OCI-LY7 (cell line): ENCODE measurements at regions not wholly inside any gene's neighbourhood (a gene's known extent, or its start where the extent isn't known, plus 50 kb on each side); places are given as distances from the start of the nearest gene placed in this dataset.
A peak's percentile ranks its signal among the peaks of the same experiment; 100 is the strongest.
"Not testable (repeated sequence)": the region's sequence is repeated elsewhere in the genome, so short reads cannot be mapped to it uniquely, and the experiment has no call there.

ENCODE experiments used
- BruUV-seq: library from RNA; stranded (reverse); fragments of 400-500 nt; replicated peaks from 2 replicates; lab custom pipeline; 2021; lab: Mats Ljungman, UMichigan
- CTCF ChIA-PET: fragments of 300-600 bp; sonication (Branson Sonifier 250); formaldehyde crosslinking; loops from one replicate; lab custom pipeline; 2022; ENCODE audit warnings: antibody characterized with exemption; ENCODE audit not compliant: unreplicated experiment; lab: Charles Lee
- POLR2A ChIA-PET: fragments of 300-600 bp; sonication (Branson Sonifier 250); formaldehyde crosslinking; loops from one replicate; lab custom pipeline; 2022; ENCODE audit warnings: antibody characterized with exemption; lab: Charles Lee
- DNase-seq: peaks from one replicate; pipeline ENCODE4 v3.0.0-alpha.2; 2015; ENCODE audit warnings: low spot score
- H2AFZ ChIP-seq: fragments of 200-600 bp; sonication (generic), shearing (Covaris generic); 2 replicates; pipeline ENCODE4 v1.6.1; 2014; ENCODE audit warnings: mild to moderate bottlenecking, antibody characterized with exemption, low read length, moderate library complexity
- H3K27ac ChIP-seq: fragments of 200-600 bp; sonication (generic); 2 replicates; pipeline ENCODE4 v1.5.1; 2014; ENCODE audit warnings: mixed run types, low read depth, mild to moderate bottlenecking, moderate library complexity, low read length, inconsistent platforms; ENCODE audit not compliant: poor library complexity, severe bottlenecking
- H3K36me3 ChIP-seq: fragments of 200-600 bp; sonication (generic); 2 replicates; pipeline ENCODE4 v1.6.1; 2014; ENCODE audit warnings: mild to moderate bottlenecking, antibody characterized with exemption, low read length, moderate library complexity, mixed read lengths; ENCODE audit not compliant: insufficient read depth
- H3K4me1 ChIP-seq: fragments of 200-600 bp; sonication (generic); 2 replicates; pipeline ENCODE4 v1.5.1; 2014; ENCODE audit warnings: mild to moderate bottlenecking, low read length; ENCODE audit not compliant: insufficient read depth, poor library complexity, severe bottlenecking
- H3K4me2 ChIP-seq: fragments of 200-600 bp; sonication (generic); 2 replicates; pipeline ENCODE4 v1.6.1; 2014; ENCODE audit warnings: mild to moderate bottlenecking, low read length
- H3K4me3 ChIP-seq: fragments of 200-600 bp; sonication (generic); 2 replicates; pipeline ENCODE4 v1.5.1; 2014; ENCODE audit warnings: mild to moderate bottlenecking, low read depth, low read length; ENCODE audit not compliant: poor library complexity, severe bottlenecking
- H3K79me2 ChIP-seq: fragments of 200-600 bp; sonication (generic); 2 replicates; pipeline ENCODE4 v1.6.1; 2016; ENCODE audit warnings: low read depth, mild to moderate bottlenecking, low read length, moderate library complexity, mixed read lengths; ENCODE audit not compliant: insufficient read depth
- H3K9me2 ChIP-seq: fragments of 200-600 bp; sonication (generic); 2 replicates; pipeline ENCODE4 v1.6.1; 2016; ENCODE audit warnings: mild to moderate bottlenecking, low read length, mixed read lengths; ENCODE audit not compliant: insufficient read depth
- H3K9me3 ChIP-seq: fragments of 200-600 bp; sonication (generic); 2 replicates; pipeline ENCODE4 v1.6.1; 2014; ENCODE audit warnings: mild to moderate bottlenecking, mixed run types, low read length, mixed read lengths
- H4K20me1 ChIP-seq: fragments of 200-600 bp; sonication (generic); 2 replicates; pipeline ENCODE4 v1.6.1; 2014; ENCODE audit warnings: mild to moderate bottlenecking, antibody characterized with exemption, low read length, moderate library complexity, mixed read lengths; ENCODE audit not compliant: insufficient read depth
- intact Hi-C: fragments of 100-400 bp; cut with micrococcal nuclease; formaldehyde crosslinking; loops from one replicate; pipeline ENCODE4 v1.10.0; 2022; ENCODE audit not compliant: unreplicated experiment

DNA sequence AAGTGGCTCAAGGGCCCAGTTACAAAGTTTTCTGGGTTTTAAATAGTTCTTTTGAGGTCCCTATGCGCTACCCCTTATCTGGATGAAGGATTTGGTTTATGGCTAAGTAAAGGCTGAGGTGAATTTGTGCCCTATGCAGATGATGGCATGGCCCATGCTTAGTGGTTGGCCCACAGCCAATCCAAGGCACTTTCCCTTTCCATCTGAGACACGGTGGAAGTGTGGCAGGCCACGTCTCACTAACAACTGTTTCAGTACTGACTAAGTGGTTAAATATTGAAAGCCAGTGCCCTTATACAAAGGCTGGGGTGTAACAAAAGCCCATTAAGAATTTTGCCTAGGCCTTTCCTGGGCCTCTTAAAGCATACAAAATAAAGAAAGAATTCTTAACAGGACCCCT, 260.3 kb downstream of the ZNF37A start:
- H3K27ac ChIP-seq, DNase-seq, H3K4me3 ChIP-seq, POLR2A ChIA-PET, H3K36me3 ChIP-seq, H2AFZ ChIP-seq, BruUV-seq, H3K9me3 ChIP-seq, H3K79me2 ChIP-seq, intact Hi-C loops, H3K9me2 ChIP-seq, H4K20me1 ChIP-seq, H3K4me1 ChIP-seq, H3K4me2 ChIP-seq, CTCF ChIA-PET: not testable (repeated sequence)

- peak overlapping the region; percentile 60 for H3K4me2 ChIP-seq
- CTCF ChIA-PET, intact Hi-C loops, H4K20me1 ChIP-seq, H3K79me2 ChIP-seq, BruUV-seq, H3K4me1 ChIP-seq, H3K9me2 ChIP-seq, H3K9me3 ChIP-seq, POLR2A ChIA-PET, H3K36me3 ChIP-seq, H2AFZ ChIP-seq: not testable (repeated sequence)
- DNase-seq = peak; percentile 75
- H3K27ac ChIP-seq = peak overlapping the region; percentile 43
- peak overlapping the region; percentile 63 for H3K4me3 ChIP-seq
These were observed 261.9 kb downstream of the ZNF37A start for GRCh38 chr10:38355911-38356526.

GRCh38 chr10:38356527-38356926, 262.4 kb downstream of the ZNF37A start:
- DNase-seq, intact Hi-C loops, H3K4me1 ChIP-seq, POLR2A ChIA-PET, H3K9me2 ChIP-seq, H3K36me3 ChIP-seq, H4K20me1 ChIP-seq, H2AFZ ChIP-seq, H3K9me3 ChIP-seq, H3K79me2 ChIP-seq, CTCF ChIA-PET: not testable (repeated sequence)
- Histone ChIP-seq H3K4me3 (peak overlapping the region; percentile 63), H3K27ac (peak overlapping the region; percentile 43), H3K4me2 (peak overlapping the region; percentile 52)
- TSS peak; percentile 82 for BruUV-seq

DNA sequence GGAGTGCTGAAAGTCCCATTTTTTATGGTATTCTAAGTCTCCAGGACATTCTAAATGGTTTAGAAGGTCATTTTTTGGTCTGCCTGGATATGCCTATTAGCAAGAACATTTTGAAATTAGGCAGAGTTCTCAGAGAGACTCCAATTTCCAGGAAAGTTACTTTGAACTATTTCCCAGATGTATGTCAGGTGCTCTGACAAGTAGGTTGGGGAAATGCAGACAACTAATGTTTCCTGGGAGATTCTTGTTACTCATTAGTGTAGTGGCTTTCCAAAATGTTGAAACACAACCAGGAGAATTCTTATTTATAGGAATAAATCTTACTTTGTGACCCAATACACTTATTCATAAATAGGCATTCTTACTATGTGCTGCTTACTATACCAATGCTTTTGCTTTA, 268.4 kb downstream of the ZNF37A start:
- H3K79me2 ChIP-seq, H4K20me1 ChIP-seq, BruUV-seq, POLR2A ChIA-PET, intact Hi-C loops, H3K4me3 ChIP-seq, H2AFZ ChIP-seq, H3K27ac ChIP-seq, H3K4me1 ChIP-seq, H3K4me2 ChIP-seq, CTCF ChIA-PET, H3K9me3 ChIP-seq, H3K9me2 ChIP-seq, DNase-seq: not testable (repeated sequence)
- peaks cover 17% of the 10 kb centered on the region for H3K36me3 ChIP-seq

GRCh38 chr10:38364073-38364472, 269.9 kb downstream of the ZNF37A start:
- POLR2A ChIA-PET, H2AFZ ChIP-seq, H3K79me2 ChIP-seq: not testable (repeated sequence)

More at GRCh38 chr10:38364073-38364472, 269.9 kb downstream of the ZNF37A start:
- BruUV-seq, H4K20me1 ChIP-seq, H3K4me1 ChIP-seq, DNase-seq, CTCF ChIA-PET, H3K9me3 ChIP-seq, H3K4me3 ChIP-seq, H3K27ac ChIP-seq, intact Hi-C loops, H3K4me2 ChIP-seq, H3K9me2 ChIP-seq: not testable (repeated sequence)
- peaks cover 14% of the 10 kb centered on the region for H3K36me3 ChIP-seq
